IPS-18a (cell line): ENCODE measurements at regions not wholly inside any gene's neighbourhood (a gene's known extent, or its start where the extent isn't known, plus 50 kb on each side); places are given as distances from the start of the nearest gene placed in this dataset.

Experiments
- H3K27ac ChIP-seq: one replicate; pipeline ENCODE4 v1.5.1; 2013; ENCODE audit warnings: low read length
- H3K27me3 ChIP-seq: one replicate; pipeline ENCODE4 v1.6.1; 2013; ENCODE audit warnings: mild to moderate bottlenecking, low read length; ENCODE audit not compliant: control insufficient read depth, insufficient read depth
- H3K36me3 ChIP-seq: one replicate; pipeline ENCODE4 v1.6.1; 2013; ENCODE audit warnings: low read depth, low read length; ENCODE audit not compliant: control insufficient read depth
- H3K4me1 ChIP-seq: one replicate; pipeline ENCODE4 v1.6.1; 2013; ENCODE audit warnings: low read depth, low read length; ENCODE audit not compliant: control insufficient read depth
- H3K4me3 ChIP-seq: one replicate; pipeline ENCODE4 v1.5.1; 2013; ENCODE audit warnings: low read length
- H3K9ac ChIP-seq: one replicate; pipeline ENCODE4 v1.6.1; 2013; ENCODE audit warnings: mild to moderate bottlenecking, low read length, moderate library complexity
- H3K9me3 ChIP-seq: one replicate; pipeline ENCODE4 v1.6.1; 2013; ENCODE audit warnings: low read depth, low read length; ENCODE audit not compliant: control insufficient read depth

- H3K9ac ChIP-seq = no peak overlapping the region
- no peak overlapping the region for H3K27ac ChIP-seq
- peaks cover 5% of the 10 kb centered on the region for H3K4me1 ChIP-seq
Observed at GRCh38 chr6:139860203-139860602, 485.8 kb upstream of the CITED2 start.

GRCh38 chr6:139858429-139858828 lies 484.0 kb upstream of the CITED2 start:
- H3K9ac ChIP-seq = no peak overlapping the region
- no peaks in the 10 kb centered on the region for H3K36me3 ChIP-seq
- H3K4me3 ChIP-seq = no peak overlapping the region
- no peaks in the 10 kb centered on the region for H3K27me3 ChIP-seq
- peaks cover 5% of the 10 kb centered on the region for H3K4me1 ChIP-seq
- H3K27ac ChIP-seq = no peak overlapping the region
- H3K9me3 ChIP-seq = no peaks in the 10 kb centered on the region

More at GRCh38 chr6:139860203-139860602, 485.8 kb upstream of the CITED2 start:
- H3K9me3 ChIP-seq = no peaks in the 10 kb centered on the region
- H3K4me3 ChIP-seq = no peak overlapping the region
- no peaks in the 10 kb centered on the region for H3K36me3 ChIP-seq
- no peaks in the 10 kb centered on the region for H3K27me3 ChIP-seq

GRCh38 chr6:139857143-139857542 lies 482.7 kb upstream of the CITED2 start:
- no peak overlapping the region for H3K4me3 ChIP-seq
- no peak overlapping the region for H3K9ac ChIP-seq
- no peaks in the 10 kb centered on the region for H3K27me3 ChIP-seq
- H3K27ac ChIP-seq = no peak overlapping the region
- H3K9me3 ChIP-seq = no peaks in the 10 kb centered on the region
- H3K4me1 ChIP-seq = peaks cover 5% of the 10 kb centered on the region
- H3K36me3 ChIP-seq = no peaks in the 10 kb centered on the region

GRCh38 chr6:139856562-139856961 lies 482.1 kb upstream of the CITED2 start:
- H3K4me1 ChIP-seq = peaks cover 5% of the 10 kb centered on the region
- no peak overlapping the region for H3K27ac ChIP-seq
- H3K4me3 ChIP-seq = no peak overlapping the region
- no peak overlapping the region for H3K9ac ChIP-seq
- H3K27me3 ChIP-seq = no peaks in the 10 kb centered on the region
- no peaks in the 10 kb centered on the region for H3K36me3 ChIP-seq
- no peaks in the 10 kb centered on the region for H3K9me3 ChIP-seq

- no peak overlapping the region for H3K27ac ChIP-seq
- no peaks in the 10 kb centered on the region for H3K9me3 ChIP-seq
- H3K4me1 ChIP-seq = peaks cover 5% of the 10 kb centered on the region
- H3K9ac ChIP-seq = no peak overlapping the region
- no peaks in the 10 kb centered on the region for H3K36me3 ChIP-seq
- no peaks in the 10 kb centered on the region for H3K27me3 ChIP-seq
- no peak overlapping the region for H3K4me3 ChIP-seq
Observed at GRCh38 chr6:139855671-139856311, 481.3 kb upstream of the CITED2 start.

- H3K9ac ChIP-seq = no peak overlapping the region
- H3K27ac ChIP-seq = no peak overlapping the region
- H3K36me3 ChIP-seq = no peaks in the 10 kb centered on the region
- peaks cover 5% of the 10 kb centered on the region for H3K4me1 ChIP-seq
- H3K9me3 ChIP-seq = no peaks in the 10 kb centered on the region
- H3K27me3 ChIP-seq = no peaks in the 10 kb centered on the region
- H3K4me3 ChIP-seq = no peak overlapping the region
Observed at GRCh38 chr6:139853302-139853992, 479.0 kb upstream of the CITED2 start.

- no peak overlapping the region for H3K9ac ChIP-seq
- no peaks in the 10 kb centered on the region for H3K36me3 ChIP-seq
- H3K9me3 ChIP-seq = no peaks in the 10 kb centered on the region
- H3K27ac ChIP-seq = no peak overlapping the region
- H3K4me3 ChIP-seq = no peak overlapping the region
- H3K27me3 ChIP-seq = no peaks in the 10 kb centered on the region
- peaks cover 5% of the 10 kb centered on the region for H3K4me1 ChIP-seq
Observed at GRCh38 chr6:139852488-139853140, 478.2 kb upstream of the CITED2 start.

- H3K4me1 ChIP-seq = peaks cover 10% of the 10 kb centered on the region
- no peaks in the 10 kb centered on the region for H3K9me3 ChIP-seq
- no peak overlapping the region for H3K4me3 ChIP-seq
- H3K27ac ChIP-seq = no peak overlapping the region
- no peaks in the 10 kb centered on the region for H3K36me3 ChIP-seq
- H3K27me3 ChIP-seq = no peaks in the 10 kb centered on the region
- no peak overlapping the region for H3K9ac ChIP-seq
Observed at GRCh38 chr6:139852067-139852466, 477.6 kb upstream of the CITED2 start.

GRCh38 chr6:139851206-139851605 lies 476.8 kb upstream of the CITED2 start:
- H3K4me1 ChIP-seq = peaks cover 13% of the 10 kb centered on the region
- H3K36me3 ChIP-seq = no peaks in the 10 kb centered on the region
- H3K9me3 ChIP-seq = no peaks in the 10 kb centered on the region
- H3K27me3 ChIP-seq = no peaks in the 10 kb centered on the region
- H3K4me3 ChIP-seq = no peak overlapping the region
- H3K27ac ChIP-seq = no peak overlapping the region
- no peak overlapping the region for H3K9ac ChIP-seq

- Histone ChIP-seq H3K4me3 (no peak overlapping the region), H3K27ac (no peak overlapping the region), H3K9ac (no peak overlapping the region), H3K4me1 (peaks cover 8% of the 10 kb centered on the region), H3K9me3 (no peaks in the 10 kb centered on the region), H3K27me3 (no peaks in the 10 kb centered on the region), H3K36me3 (no peaks in the 10 kb centered on the region)
Observed at GRCh38 chr6:139850512-139850911, 476.1 kb upstream of the CITED2 start.

- Histone ChIP-seq H3K4me3 (no peak overlapping the region), H3K27me3 (no peaks in the 10 kb centered on the region), H3K4me1 (peaks cover 8% of the 10 kb centered on the region), H3K27ac (no peak overlapping the region), H3K9ac (no peak overlapping the region), H3K9me3 (no peaks in the 10 kb centered on the region), H3K36me3 (no peaks in the 10 kb centered on the region)
Observed at GRCh38 chr6:139847457-139847813, 473.0 kb upstream of the CITED2 start.
